ENCODE measurements at regions not wholly inside any gene's neighbourhood (a gene's known extent, or its start where the extent isn't known, plus 50 kb on each side); places are given as distances from the start of the nearest gene placed in this dataset.
A peak's percentile ranks its signal among the peaks of the same experiment; 100 is the strongest.
"Not testable (repeated sequence)": the region's sequence is repeated elsewhere in the genome, so short reads cannot be mapped to it uniquely, and the experiment has no call there.

DNA sequence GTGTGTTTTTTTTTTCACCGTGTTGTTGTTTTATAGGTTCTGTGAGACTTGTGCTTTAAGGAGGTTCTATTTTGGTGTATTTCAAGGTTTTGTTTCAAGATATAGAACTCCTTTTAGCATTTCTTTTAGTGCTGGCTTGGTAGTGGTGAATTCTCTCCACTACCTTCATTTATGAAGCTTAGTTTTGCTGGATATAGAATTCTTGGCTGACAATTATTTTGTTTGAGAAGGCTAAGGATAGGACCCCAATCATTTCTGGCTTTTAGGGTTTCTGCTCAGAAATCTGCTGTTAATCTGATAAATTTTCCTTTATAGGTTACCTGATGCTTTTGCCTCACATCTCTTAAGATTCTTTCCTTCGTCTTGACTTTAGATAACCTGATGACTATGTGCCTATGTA is 66.8 kb downstream of the MSTN start:
- Histone ChIP-seq H3K36me3 (replicated peaks; ENCODE audit: insufficient read depth, low read length) (no peaks in the 10 kb centered on the region), H3K27ac (ENCODE audit: low read length) (no peak overlapping the region), H3K9me2 (replicated peaks; ENCODE audit: insufficient read depth, low read length) (no peaks in the 10 kb centered on the region), H3K27me3 (replicated peaks; ENCODE audit: insufficient read depth, low read length) (no peaks in the 10 kb centered on the region), H3F3A (ENCODE audit: insufficient read depth, low read length) (no peaks in the 10 kb centered on the region), H4K20me1 (ENCODE audit: insufficient read depth, low read length) (no peaks in the 10 kb centered on the region), H3K9me3 (replicated peaks; ENCODE audit: insufficient read depth, low read length) (no peaks in the 10 kb centered on the region), H3K4me1 (ENCODE audit: low read length) (no peaks in the 10 kb centered on the region), H3K79me2 (ENCODE audit: low read length) (no peaks in the 10 kb centered on the region), H2AFZ (ENCODE audit: low read length) (no peak overlapping the region), H3K4me3 (ENCODE audit: low read length) (no peak overlapping the region), H3K9ac (ENCODE audit: low read length) (no peak overlapping the region), H3K4me2 (ENCODE audit: low read depth, low read length) (no peak overlapping the region)
- TF ChIP-seq EZH2phosphoT487 (IDR thresholded peaks at IDR 0.05; ENCODE audit: low read length) (no peak), EZH2 (optimal IDR thresholded peaks at IDR 0.05; ENCODE audit: low read depth, low read length) (no peak)
- TF ChIP-seq, protein P1, sequence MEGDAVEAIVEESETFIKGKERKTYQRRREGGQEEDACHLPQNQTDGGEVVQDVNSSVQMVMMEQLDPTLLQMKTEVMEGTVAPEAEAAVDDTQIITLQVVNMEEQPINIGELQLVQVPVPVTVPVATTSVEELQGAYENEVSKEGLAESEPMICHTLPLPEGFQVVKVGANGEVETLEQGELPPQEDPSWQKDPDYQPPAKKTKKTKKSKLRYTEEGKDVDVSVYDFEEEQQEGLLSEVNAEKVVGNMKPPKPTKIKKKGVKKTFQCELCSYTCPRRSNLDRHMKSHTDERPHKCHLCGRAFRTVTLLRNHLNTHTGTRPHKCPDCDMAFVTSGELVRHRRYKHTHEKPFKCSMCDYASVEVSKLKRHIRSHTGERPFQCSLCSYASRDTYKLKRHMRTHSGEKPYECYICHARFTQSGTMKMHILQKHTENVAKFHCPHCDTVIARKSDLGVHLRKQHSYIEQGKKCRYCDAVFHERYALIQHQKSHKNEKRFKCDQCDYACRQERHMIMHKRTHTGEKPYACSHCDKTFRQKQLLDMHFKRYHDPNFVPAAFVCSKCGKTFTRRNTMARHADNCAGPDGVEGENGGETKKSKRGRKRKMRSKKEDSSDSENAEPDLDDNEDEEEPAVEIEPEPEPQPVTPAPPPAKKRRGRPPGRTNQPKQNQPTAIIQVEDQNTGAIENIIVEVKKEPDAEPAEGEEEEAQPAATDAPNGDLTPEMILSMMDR (IDR thresholded peaks at IDR 0.05; ENCODE audit: low read length): no peak
- DNase-seq: no peak

DNA sequence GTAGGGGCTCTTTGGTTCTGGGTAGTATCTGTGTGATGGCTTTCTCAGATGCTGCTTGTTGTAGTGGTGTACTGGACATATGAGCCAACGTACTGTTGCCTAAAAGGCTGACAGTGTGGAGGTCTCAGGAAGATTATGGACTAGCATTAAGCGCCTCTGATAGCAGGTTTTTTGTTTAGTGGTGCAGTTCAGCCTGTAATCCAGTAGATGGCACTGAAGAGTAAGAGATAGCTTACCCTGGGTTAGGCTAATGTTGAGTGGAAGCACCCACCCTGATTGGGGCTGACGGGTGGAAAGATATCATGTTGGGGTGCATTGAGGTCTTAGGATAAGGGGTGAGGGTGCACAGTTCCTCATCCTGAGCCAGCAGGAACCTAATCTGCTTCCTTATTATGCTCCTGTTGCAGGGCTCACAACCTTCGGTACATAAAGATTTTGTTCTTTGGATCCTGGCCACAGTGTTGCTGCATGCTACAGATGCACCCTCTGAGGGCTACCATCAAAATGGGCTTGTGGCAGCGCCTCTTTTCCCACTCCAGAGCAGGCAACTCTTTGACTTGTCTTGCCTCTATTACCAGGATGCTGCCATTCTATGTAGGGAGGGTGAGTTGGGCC is 79.6 kb downstream of the MSTN start:
- peaks cover 8% of the 10 kb centered on the region for H3K4me1 ChIP-seq (ENCODE audit: low read length)
- no peak overlapping the region for H3K4me3 ChIP-seq (ENCODE audit: low read length)
- H4K20me1 ChIP-seq (ENCODE audit: insufficient read depth, low read length): no peaks in the 10 kb centered on the region
- no peak overlapping the region for H3K27ac ChIP-seq (ENCODE audit: low read length)
- no peaks in the 10 kb centered on the region for H3K9me3 ChIP-seq (replicated peaks; ENCODE audit: insufficient read depth, low read length)
- H2AFZ ChIP-seq (ENCODE audit: low read length): no peak overlapping the region
- H3F3A ChIP-seq (ENCODE audit: insufficient read depth, low read length): no peaks in the 10 kb centered on the region
- no peaks in the 10 kb centered on the region for H3K27me3 ChIP-seq (replicated peaks; ENCODE audit: insufficient read depth, low read length)
- no peaks in the 10 kb centered on the region for H3K79me2 ChIP-seq (ENCODE audit: low read length)
- H3K9me2 ChIP-seq (replicated peaks; ENCODE audit: insufficient read depth, low read length): no peaks in the 10 kb centered on the region
- no peak for TF ChIP-seq EZH2 (optimal IDR thresholded peaks at IDR 0.05; ENCODE audit: low read depth, low read length)
- TF ChIP-seq, protein P1 (IDR thresholded peaks at IDR 0.05; ENCODE audit: low read length): peak; percentile 75
- H3K9ac ChIP-seq (ENCODE audit: low read length): no peak overlapping the region
- no peak overlapping the region for H3K4me2 ChIP-seq (ENCODE audit: low read depth, low read length)
- DNase-seq: peak; percentile 23
- H3K36me3 ChIP-seq (replicated peaks; ENCODE audit: insufficient read depth, low read length): no peaks in the 10 kb centered on the region

DNA sequence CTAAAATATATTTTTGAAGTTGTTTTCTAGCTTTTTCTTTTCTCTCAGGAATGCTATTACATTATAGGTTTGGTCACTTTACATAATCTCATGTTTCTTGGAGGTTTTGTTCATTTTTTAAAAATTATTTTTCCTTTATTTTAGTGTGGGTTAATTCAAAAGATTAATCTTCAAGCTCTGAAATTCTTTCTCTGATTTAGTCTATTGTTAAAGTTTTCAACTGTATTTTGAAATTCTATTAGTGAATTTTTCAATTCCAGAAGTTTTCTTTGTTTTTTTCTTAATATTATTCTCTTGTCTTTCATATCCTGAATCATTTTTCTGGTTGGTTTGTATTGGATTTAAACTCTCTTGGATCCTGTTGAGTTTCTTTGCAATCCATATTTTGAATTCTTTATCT is 80.4 kb downstream of the MSTN start:
- no peaks in the 10 kb centered on the region for H4K20me1 ChIP-seq (ENCODE audit: insufficient read depth, low read length)
- no peaks in the 10 kb centered on the region for H3F3A ChIP-seq (ENCODE audit: insufficient read depth, low read length)
- H3K4me3 ChIP-seq (ENCODE audit: low read length): no peak overlapping the region
- no peaks in the 10 kb centered on the region for H3K27me3 ChIP-seq (replicated peaks; ENCODE audit: insufficient read depth, low read length)
- H3K36me3 ChIP-seq (replicated peaks; ENCODE audit: insufficient read depth, low read length): no peaks in the 10 kb centered on the region
- peaks cover 8% of the 10 kb centered on the region for H3K4me1 ChIP-seq (ENCODE audit: low read length)
- no peak overlapping the region for H3K27ac ChIP-seq (ENCODE audit: low read length)
- no peaks in the 10 kb centered on the region for H3K9me2 ChIP-seq (replicated peaks; ENCODE audit: insufficient read depth, low read length)
- TF ChIP-seq, protein P1 (IDR thresholded peaks at IDR 0.05; ENCODE audit: low read length): no peak
- TF ChIP-seq EZH2 (optimal IDR thresholded peaks at IDR 0.05; ENCODE audit: low read depth, low read length): no peak
- no peak for TF ChIP-seq EZH2phosphoT487 (IDR thresholded peaks at IDR 0.05; ENCODE audit: low read length)
- no peak for DNase-seq
- H3K4me2 ChIP-seq (ENCODE audit: low read depth, low read length): peak overlapping the region; percentile 9; the same call in 1 of the 2 replicates
- H3K9ac ChIP-seq (ENCODE audit: low read length): no peak overlapping the region
- H2AFZ ChIP-seq (ENCODE audit: low read length): no peak overlapping the region
- no peaks in the 10 kb centered on the region for H3K79me2 ChIP-seq (ENCODE audit: low read length)
- no peaks in the 10 kb centered on the region for H3K9me3 ChIP-seq (replicated peaks; ENCODE audit: insufficient read depth, low read length)

DNA sequence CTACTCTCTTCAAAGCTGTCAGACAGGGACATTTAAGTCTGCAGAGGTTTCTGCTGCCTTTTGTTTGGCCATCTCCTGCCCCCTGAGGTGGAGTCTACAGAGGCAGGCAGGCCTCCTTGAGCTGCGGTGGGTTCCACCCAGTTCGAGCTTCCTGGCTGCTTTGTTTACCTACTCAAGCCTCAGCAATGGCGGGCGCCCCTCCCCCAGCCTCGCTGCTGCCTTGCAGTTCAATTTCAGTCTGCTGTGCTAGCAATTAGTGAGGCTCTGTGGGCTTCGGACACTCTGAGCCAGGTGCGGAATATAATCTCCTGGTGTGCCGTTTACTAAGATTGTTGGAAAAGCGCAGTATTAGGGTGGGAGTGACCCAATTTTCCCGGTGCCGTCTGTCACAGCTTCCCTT is 86.0 kb downstream of the MSTN start:
- H2AFZ ChIP-seq (ENCODE audit: low read length); H3K79me2 ChIP-seq (ENCODE audit: low read length); H3K4me2 ChIP-seq (ENCODE audit: low read depth, low read length); H4K20me1 ChIP-seq (ENCODE audit: insufficient read depth, low read length); DNase-seq; H3K4me1 ChIP-seq (ENCODE audit: low read length); H3K36me3 ChIP-seq (replicated peaks; ENCODE audit: insufficient read depth, low read length); H3K9me3 ChIP-seq (replicated peaks; ENCODE audit: insufficient read depth, low read length); H3F3A ChIP-seq (ENCODE audit: insufficient read depth, low read length); H3K9ac ChIP-seq (ENCODE audit: low read length); H3K27me3 ChIP-seq (replicated peaks; ENCODE audit: insufficient read depth, low read length); H3K4me3 ChIP-seq (ENCODE audit: low read length); H3K9me2 ChIP-seq (replicated peaks; ENCODE audit: insufficient read depth, low read length); H3K27ac ChIP-seq (ENCODE audit: low read length): not testable (repeated sequence)

Data from MM.1S (cell line).